ENCODE measurements at regions not wholly inside any gene's neighbourhood (a gene's known extent, or its start where the extent isn't known, plus 50 kb on each side); places are given as distances from the start of the nearest gene placed in this dataset.
A peak's percentile ranks its signal among the peaks of the same experiment; 100 is the strongest.

DNA sequence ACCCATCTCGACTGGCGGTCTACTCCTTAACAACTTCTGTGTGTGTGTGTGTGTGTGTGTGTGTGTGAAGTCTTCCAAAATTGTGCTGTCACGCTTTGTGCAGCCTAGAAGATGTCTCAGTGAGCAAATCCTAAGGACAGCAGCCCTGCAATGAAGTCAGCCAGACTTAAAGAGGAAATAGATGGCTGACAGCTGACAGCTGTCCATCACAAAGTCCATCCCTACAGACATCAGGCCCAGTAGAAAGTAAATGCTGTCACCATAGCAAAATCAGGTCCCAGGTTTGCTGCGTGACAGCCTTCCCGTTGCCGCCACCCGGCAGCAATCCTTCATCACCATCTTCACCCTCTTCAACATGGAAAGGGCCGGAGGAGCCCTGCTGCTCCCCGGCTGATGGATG, 416.0 kb downstream of the SOX9 start (continued):
- TF ChIP-seq, protein P1, sequence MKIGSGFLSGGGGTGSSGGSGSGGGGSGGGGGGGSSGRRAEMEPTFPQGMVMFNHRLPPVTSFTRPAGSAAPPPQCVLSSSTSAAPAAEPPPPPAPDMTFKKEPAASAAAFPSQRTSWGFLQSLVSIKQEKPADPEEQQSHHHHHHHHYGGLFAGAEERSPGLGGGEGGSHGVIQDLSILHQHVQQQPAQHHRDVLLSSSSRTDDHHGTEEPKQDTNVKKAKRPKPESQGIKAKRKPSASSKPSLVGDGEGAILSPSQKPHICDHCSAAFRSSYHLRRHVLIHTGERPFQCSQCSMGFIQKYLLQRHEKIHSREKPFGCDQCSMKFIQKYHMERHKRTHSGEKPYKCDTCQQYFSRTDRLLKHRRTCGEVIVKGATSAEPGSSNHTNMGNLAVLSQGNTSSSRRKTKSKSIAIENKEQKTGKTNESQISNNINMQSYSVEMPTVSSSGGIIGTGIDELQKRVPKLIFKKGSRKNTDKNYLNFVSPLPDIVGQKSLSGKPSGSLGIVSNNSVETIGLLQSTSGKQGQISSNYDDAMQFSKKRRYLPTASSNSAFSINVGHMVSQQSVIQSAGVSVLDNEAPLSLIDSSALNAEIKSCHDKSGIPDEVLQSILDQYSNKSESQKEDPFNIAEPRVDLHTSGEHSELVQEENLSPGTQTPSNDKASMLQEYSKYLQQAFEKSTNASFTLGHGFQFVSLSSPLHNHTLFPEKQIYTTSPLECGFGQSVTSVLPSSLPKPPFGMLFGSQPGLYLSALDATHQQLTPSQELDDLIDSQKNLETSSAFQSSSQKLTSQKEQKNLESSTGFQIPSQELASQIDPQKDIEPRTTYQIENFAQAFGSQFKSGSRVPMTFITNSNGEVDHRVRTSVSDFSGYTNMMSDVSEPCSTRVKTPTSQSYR (CRISPR knock-in tag; IDR thresholded peaks at IDR 0.05) = no peak
- TF ChIP-seq, protein P2, sequence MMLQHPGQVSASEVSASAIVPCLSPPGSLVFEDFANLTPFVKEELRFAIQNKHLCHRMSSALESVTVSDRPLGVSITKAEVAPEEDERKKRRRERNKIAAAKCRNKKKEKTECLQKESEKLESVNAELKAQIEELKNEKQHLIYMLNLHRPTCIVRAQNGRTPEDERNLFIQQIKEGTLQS (CRISPR knock-in tag; conservative IDR thresholded peaks at IDR 0.05) = no peak

DNA sequence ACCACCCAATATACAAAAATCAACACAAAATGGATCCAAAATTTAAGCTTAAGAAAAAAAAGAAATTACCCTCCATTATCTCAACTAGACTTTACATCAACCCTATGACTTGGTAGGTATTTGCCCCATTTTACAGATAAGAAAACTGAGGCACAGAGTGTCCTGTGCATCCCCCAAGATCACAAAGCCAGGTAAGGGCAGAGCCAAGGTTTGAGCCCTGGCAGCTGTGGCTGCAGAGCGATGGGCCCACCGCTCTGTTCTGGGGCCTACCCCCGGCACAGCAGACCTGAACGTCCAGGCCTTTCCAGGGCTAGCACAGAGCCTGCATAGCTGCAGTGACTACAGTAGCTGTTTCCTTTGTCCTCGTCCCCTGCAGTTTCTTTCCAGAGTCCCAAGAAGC, 417.6 kb downstream of the SOX9 start:
- peaks cover 22% of the 10 kb centered on the region for H3K9me3 Mint-ChIP-seq
- TF ChIP-seq RORB (CRISPR knock-in tag; IDR thresholded peaks at IDR 0.05) = no peak
- TF ChIP-seq ZNF121 (CRISPR knock-in tag; IDR thresholded peaks at IDR 0.05) = no peak
- TF ChIP-seq, protein P3, sequence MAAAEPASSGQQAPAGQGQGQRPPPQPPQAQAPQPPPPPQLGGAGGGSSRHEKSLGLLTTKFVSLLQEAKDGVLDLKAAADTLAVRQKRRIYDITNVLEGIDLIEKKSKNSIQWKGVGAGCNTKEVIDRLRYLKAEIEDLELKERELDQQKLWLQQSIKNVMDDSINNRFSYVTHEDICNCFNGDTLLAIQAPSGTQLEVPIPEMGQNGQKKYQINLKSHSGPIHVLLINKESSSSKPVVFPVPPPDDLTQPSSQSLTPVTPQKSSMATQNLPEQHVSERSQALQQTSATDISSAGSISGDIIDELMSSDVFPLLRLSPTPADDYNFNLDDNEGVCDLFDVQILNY (CRISPR knock-in tag; IDR thresholded peaks at IDR 0.05) = no peak
- TF ChIP-seq ZNF232 (CRISPR knock-in tag; IDR thresholded peaks at IDR 0.05) = no peak
- peak; percentile 78; the same call in 1 of the 2 replicates for TF ChIP-seq GTF2I (CRISPR knock-in tag; conservative IDR thresholded peaks at IDR 0.05)
- H3K27me3 Mint-ChIP-seq (ENCODE audit: low read depth) = no peaks in the 10 kb centered on the region; the same call in none of the 2 replicates
- peaks cover 19% of the 10 kb centered on the region for H3K4me1 Mint-ChIP-seq
- no peak overlapping the region for H3K4me3 Mint-ChIP-seq
- ATAC-seq (peak; percentile 9; the same call in 1 of the 2 replicates), DNase-seq (ENCODE audit: low spot score) (no peak)
- H3K27ac Mint-ChIP-seq = no peak overlapping the region
- H3K36me3 Mint-ChIP-seq = peaks cover 4% of the 10 kb centered on the region
- POLR2A ChIA-PET = no interaction called here
- CTCF ChIA-PET = interaction anchor here (1.6 to 2.9 kb wide), 8 partner anchors 18 to 1065 kb away, joined by 6 to 28 read pairs (median 12); partner anchors contain the start of gene SOX9

DNA sequence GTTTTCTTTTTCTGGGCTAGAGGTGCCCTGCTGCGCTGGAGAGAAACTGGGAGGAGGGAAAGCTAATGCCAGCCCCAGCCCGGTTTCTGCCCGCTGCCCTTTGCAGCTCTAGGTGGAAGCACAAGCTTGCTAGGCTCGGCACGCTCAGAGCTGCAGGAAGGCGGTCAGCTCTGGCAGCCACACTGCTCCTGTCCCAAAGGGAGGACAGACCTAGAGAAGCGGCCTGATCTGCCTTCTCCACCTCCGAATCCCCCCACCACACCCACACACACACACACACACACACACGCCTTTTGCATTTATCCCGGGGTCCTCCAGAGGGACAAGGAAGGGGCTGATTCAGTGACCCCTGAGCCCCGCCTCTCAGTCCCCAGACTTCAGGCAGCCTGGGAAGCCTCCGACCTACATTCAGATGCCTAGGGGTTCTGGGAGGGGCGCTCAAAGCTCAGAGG, 418.1 kb downstream of the SOX9 start:
- Mint-ChIP-seq H3K9me3 (peaks cover 22% of the 10 kb centered on the region), H3K36me3 (peaks cover 4% of the 10 kb centered on the region), H3K4me1 (peaks cover 19% of the 10 kb centered on the region), H3K27ac (no peak overlapping the region), H3K27me3 (ENCODE audit: low read depth) (no peaks in the 10 kb centered on the region; the same call in none of the 2 replicates), H3K4me3 (no peak overlapping the region)
- ATAC-seq (peak; percentile 49), DNase-seq (ENCODE audit: low spot score) (peak; percentile 52)
- ChIA-PET POLR2A (interaction anchor here (0.6 to 1.6 kb wide), 5 partner anchors 70 to 423 kb away, joined by 3 to 10 read pairs (median 3); partner anchors contain the start of gene SOX9), CTCF (interaction anchor here (0.9 to 2.9 kb wide), 21 partner anchors 9 to 1454 kb away, joined by 3 to 28 read pairs (median 6); partner anchors contain the start of gene SOX9)
- TF ChIP-seq ZNF219 (CRISPR knock-in tag; IDR thresholded peaks at IDR 0.05; ENCODE audit: borderline replicate concordance) = no peak
- TF ChIP-seq TCF7 (CRISPR knock-in tag; IDR thresholded peaks at IDR 0.05; ENCODE audit: low read depth) = no peak
- TF ChIP-seq, protein P4, sequence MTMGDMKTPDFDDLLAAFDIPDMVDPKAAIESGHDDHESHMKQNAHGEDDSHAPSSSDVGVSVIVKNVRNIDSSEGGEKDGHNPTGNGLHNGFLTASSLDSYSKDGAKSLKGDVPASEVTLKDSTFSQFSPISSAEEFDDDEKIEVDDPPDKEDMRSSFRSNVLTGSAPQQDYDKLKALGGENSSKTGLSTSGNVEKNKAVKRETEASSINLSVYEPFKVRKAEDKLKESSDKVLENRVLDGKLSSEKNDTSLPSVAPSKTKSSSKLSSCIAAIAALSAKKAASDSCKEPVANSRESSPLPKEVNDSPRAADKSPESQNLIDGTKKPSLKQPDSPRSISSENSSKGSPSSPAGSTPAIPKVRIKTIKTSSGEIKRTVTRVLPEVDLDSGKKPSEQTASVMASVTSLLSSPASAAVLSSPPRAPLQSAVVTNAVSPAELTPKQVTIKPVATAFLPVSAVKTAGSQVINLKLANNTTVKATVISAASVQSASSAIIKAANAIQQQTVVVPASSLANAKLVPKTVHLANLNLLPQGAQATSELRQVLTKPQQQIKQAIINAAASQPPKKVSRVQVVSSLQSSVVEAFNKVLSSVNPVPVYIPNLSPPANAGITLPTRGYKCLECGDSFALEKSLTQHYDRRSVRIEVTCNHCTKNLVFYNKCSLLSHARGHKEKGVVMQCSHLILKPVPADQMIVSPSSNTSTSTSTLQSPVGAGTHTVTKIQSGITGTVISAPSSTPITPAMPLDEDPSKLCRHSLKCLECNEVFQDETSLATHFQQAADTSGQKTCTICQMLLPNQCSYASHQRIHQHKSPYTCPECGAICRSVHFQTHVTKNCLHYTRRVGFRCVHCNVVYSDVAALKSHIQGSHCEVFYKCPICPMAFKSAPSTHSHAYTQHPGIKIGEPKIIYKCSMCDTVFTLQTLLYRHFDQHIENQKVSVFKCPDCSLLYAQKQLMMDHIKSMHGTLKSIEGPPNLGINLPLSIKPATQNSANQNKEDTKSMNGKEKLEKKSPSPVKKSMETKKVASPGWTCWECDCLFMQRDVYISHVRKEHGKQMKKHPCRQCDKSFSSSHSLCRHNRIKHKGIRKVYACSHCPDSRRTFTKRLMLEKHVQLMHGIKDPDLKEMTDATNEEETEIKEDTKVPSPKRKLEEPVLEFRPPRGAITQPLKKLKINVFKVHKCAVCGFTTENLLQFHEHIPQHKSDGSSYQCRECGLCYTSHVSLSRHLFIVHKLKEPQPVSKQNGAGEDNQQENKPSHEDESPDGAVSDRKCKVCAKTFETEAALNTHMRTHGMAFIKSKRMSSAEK (CRISPR knock-in tag; IDR thresholded peaks at IDR 0.05; ENCODE audit: borderline replicate concordance) = no peak
- TF ChIP-seq, protein P5, sequence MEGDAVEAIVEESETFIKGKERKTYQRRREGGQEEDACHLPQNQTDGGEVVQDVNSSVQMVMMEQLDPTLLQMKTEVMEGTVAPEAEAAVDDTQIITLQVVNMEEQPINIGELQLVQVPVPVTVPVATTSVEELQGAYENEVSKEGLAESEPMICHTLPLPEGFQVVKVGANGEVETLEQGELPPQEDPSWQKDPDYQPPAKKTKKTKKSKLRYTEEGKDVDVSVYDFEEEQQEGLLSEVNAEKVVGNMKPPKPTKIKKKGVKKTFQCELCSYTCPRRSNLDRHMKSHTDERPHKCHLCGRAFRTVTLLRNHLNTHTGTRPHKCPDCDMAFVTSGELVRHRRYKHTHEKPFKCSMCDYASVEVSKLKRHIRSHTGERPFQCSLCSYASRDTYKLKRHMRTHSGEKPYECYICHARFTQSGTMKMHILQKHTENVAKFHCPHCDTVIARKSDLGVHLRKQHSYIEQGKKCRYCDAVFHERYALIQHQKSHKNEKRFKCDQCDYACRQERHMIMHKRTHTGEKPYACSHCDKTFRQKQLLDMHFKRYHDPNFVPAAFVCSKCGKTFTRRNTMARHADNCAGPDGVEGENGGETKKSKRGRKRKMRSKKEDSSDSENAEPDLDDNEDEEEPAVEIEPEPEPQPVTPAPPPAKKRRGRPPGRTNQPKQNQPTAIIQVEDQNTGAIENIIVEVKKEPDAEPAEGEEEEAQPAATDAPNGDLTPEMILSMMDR (IDR thresholded peaks at IDR 0.05) = no peak
- TF ChIP-seq FOXP1 (CRISPR knock-in tag; IDR thresholded peaks at IDR 0.05; ENCODE audit: borderline replicate concordance) = no peak
- TF ChIP-seq NFE2L1 (CRISPR knock-in tag; IDR thresholded peaks at IDR 0.05) = no peak
- TF ChIP-seq, protein P6, sequence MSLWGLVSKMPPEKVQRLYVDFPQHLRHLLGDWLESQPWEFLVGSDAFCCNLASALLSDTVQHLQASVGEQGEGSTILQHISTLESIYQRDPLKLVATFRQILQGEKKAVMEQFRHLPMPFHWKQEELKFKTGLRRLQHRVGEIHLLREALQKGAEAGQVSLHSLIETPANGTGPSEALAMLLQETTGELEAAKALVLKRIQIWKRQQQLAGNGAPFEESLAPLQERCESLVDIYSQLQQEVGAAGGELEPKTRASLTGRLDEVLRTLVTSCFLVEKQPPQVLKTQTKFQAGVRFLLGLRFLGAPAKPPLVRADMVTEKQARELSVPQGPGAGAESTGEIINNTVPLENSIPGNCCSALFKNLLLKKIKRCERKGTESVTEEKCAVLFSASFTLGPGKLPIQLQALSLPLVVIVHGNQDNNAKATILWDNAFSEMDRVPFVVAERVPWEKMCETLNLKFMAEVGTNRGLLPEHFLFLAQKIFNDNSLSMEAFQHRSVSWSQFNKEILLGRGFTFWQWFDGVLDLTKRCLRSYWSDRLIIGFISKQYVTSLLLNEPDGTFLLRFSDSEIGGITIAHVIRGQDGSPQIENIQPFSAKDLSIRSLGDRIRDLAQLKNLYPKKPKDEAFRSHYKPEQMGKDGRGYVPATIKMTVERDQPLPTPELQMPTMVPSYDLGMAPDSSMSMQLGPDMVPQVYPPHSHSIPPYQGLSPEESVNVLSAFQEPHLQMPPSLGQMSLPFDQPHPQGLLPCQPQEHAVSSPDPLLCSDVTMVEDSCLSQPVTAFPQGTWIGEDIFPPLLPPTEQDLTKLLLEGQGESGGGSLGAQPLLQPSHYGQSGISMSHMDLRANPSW (CRISPR knock-in tag; conservative IDR thresholded peaks at IDR 0.05; ENCODE audit: low read depth) = no peak

All from WTC11 (cell line).